ENCODE measurements at regions not wholly inside any gene's neighbourhood (a gene's known extent, or its start where the extent isn't known, plus 50 kb on each side); places are given as distances from the start of the nearest gene placed in this dataset.
"Not testable (repeated sequence)": the region's sequence is repeated elsewhere in the genome, so short reads cannot be mapped to it uniquely, and the experiment has no call there.

DNA sequence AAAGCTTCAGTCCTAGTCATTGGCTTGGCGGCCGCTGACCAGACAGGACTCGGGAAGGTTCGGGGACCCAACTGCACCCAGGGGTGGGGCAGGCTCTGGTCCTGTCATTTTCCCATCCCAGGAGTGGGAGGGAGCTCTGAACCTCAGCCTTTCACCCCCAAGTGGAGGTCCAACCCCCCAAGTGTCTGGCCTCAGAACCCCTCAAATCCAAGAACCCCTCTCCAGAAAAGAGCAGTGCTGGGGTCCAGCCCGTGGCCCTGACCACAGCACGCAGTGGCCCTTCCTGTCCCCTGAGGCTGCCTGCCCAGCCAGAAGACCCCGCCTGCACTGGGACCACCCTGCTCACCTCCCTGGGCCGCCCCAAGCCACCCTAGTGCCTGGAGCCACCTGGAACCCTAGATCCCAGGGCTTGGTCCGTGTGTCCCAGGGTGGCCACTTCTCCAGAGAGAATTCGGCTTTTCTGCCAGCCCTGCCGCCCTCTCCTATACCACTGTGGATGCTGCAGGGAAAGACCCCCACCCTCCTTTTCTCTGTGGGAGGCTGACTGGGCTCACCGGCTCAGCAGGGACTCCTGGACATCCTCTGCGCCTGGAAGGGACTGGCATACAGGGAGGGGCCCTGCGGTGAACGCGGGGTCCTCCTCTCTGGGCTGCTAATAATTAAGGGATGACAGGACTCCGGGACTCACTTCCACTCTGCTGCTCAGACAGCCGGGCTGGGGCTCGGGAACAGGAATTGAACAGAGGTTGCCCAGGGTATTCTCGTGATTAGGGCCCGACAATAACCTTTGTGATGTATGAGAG is 326.9 kb upstream of the SFSWAP start:
- H3K4me3 Mint-ChIP-seq = no peak overlapping the region
- H3K27me3 Mint-ChIP-seq (ENCODE audit: low read depth in 3 of 3) = peaks cover 0 to 2% (median 2%) of the 10 kb centered on the region in 3 donors
- H3K36me3 Mint-ChIP-seq = no peaks in the 10 kb centered on the region
- H3K9me3 Mint-ChIP-seq = no peaks in the 10 kb centered on the region
- peaks cover 0 to 1% of the 10 kb centered on the region in 2 donors for H3K4me1 Mint-ChIP-seq
- H3K27ac Mint-ChIP-seq = no peak overlapping the region
- DNase-seq = no peak

DNA sequence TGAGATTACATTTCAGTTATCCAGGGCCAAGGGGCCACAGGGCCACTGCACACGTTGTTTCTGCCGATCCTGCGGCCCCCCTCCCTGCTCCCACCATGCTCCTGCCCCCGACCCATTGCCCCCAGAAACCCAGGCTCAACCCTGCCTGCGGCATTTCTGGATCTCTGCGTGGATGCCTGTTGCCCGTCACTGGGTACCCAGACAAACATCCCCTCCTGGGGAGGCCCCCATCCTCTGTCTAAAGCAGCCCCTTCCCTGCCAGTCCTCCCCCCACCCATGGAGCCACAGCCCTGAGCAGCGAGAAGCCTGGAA is 326.4 kb upstream of the SFSWAP start:
- H3K4me3 Mint-ChIP-seq = no peak overlapping the region
- no peak overlapping the region for H3K27ac Mint-ChIP-seq
- H3K36me3 Mint-ChIP-seq = no peaks in the 10 kb centered on the region
- peaks cover 0 to 2% (median 0%) of the 10 kb centered on the region in 3 donors for H3K27me3 Mint-ChIP-seq (ENCODE audit: low read depth in 3 of 3)
- H3K9me3 Mint-ChIP-seq = no peaks in the 10 kb centered on the region
- no peak for DNase-seq
- peaks cover 0 to 1% of the 10 kb centered on the region in 2 donors for H3K4me1 Mint-ChIP-seq

DNA sequence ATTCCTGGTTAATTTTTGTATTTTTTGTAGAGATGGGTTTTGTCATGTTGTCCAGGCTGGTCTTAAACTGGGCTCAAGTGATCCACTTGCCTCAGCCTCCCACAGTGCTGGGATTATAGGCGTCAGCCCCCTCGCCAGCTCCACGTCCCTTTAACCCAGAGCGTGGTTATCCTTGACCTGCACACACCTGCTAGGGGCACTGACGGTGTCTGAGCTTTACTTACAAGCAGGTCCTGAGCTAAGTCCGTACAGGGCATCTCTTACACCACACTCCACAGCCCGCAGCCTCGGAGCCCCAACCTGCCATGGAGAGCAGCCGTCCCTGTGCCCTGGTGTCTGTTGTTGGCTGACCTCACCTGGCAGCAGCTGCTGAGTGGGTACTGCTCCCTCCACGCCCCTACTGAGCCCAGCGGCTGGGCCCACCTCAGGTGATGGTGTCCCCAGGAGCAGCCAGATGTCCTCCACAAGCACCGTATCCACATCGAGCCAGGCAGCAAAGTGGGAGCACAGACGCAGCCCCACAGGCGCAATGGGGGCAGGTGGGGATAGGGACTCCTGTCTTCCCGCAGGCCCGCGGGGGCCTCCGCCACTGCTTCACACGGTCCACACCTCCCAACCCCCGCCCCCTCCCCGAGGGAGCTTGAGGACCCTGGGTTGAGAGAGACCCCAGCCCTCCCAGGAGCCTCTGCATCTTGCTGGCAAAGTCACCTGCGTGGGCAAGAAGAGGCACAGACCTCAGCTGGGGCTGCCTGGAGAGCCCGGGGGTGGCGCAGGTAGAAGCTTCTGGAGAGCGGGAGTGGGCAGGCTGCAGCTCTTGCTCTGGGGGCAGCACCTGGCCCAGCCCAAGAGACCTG is 325.4 kb upstream of the SFSWAP start:
- Mint-ChIP-seq H3K27ac (no peak overlapping the region), H3K9me3 (no peaks in the 10 kb centered on the region), H3K4me3 (no peak overlapping the region), H3K27me3 (ENCODE audit: low read depth in 3 of 3) (peaks cover 0 to 6% (median 0%) of the 10 kb centered on the region in 3 donors), H3K4me1 (peaks cover 0 to 1% of the 10 kb centered on the region in 2 donors), H3K36me3 (no peaks in the 10 kb centered on the region)
- no peak for DNase-seq

GRCh38 chr12:131386167-131386521 is 324.7 kb upstream of the SFSWAP start:
- DNase-seq = no peak
- peaks cover 0 to 6% (median 0%) of the 10 kb centered on the region in 3 donors for H3K27me3 Mint-ChIP-seq (ENCODE audit: low read depth in 3 of 3)
- peaks cover 0 to 1% of the 10 kb centered on the region in 2 donors for H3K4me1 Mint-ChIP-seq
- no peaks in the 10 kb centered on the region for H3K9me3 Mint-ChIP-seq
- H3K27ac Mint-ChIP-seq = no peak overlapping the region
- H3K36me3 Mint-ChIP-seq = no peaks in the 10 kb centered on the region
- H3K4me3 Mint-ChIP-seq = no peak overlapping the region

DNA sequence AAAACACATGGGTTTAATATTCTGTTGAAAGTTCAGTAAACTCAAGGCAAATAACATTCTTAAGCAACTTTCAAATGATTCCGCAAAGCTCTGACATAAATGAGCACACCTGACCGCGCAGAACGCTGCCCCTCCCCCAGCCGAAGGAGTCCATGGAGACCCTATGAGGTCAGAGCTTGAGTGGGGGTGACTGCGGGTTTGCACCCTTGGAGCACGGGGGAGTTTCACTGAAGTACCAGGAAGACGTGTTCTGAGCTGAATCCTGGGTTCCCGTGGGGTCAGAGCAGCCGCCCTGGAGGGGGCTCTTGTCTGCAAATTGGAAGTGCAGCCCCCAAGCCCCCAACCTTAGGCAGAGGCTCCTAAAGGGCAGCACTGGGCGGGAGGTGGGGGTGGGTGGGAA is 324.1 kb upstream of the SFSWAP start:
- peaks cover 0 to 1% of the 10 kb centered on the region in 2 donors for H3K4me1 Mint-ChIP-seq
- H3K27me3 Mint-ChIP-seq (ENCODE audit: low read depth in 3 of 3) = peaks cover 0 to 6% (median 0%) of the 10 kb centered on the region in 3 donors
- no peak overlapping the region for H3K4me3 Mint-ChIP-seq
- no peak for DNase-seq
- H3K27ac Mint-ChIP-seq = no peak overlapping the region
- H3K36me3 Mint-ChIP-seq = no peaks in the 10 kb centered on the region
- H3K9me3 Mint-ChIP-seq = no peaks in the 10 kb centered on the region

GRCh38 chr12:131387281-131388163 is 323.4 kb upstream of the SFSWAP start:
- peaks cover 0 to 6% (median 0%) of the 10 kb centered on the region in 3 donors for H3K27me3 Mint-ChIP-seq (ENCODE audit: low read depth in 3 of 3)
- no peak overlapping the region for H3K27ac Mint-ChIP-seq
- peaks cover 0 to 1% (median 0%) of the 10 kb centered on the region in 6 donors for H3K9me3 Mint-ChIP-seq
- H3K4me1 Mint-ChIP-seq = peaks cover 0 to 1% of the 10 kb centered on the region in 2 donors
- H3K36me3 Mint-ChIP-seq = no peaks in the 10 kb centered on the region
- H3K4me3 Mint-ChIP-seq = no peak overlapping the region
- no peak for DNase-seq

- not testable (repeated sequence) for H3K9me3 Mint-ChIP-seq; H3K27me3 Mint-ChIP-seq (ENCODE audit: low read depth in 3 of 3); DNase-seq; H3K4me1 Mint-ChIP-seq; H3K4me3 Mint-ChIP-seq; H3K36me3 Mint-ChIP-seq; H3K27ac Mint-ChIP-seq
Measured at GRCh38 chr12:131388164-131389053, 322.5 kb upstream of the SFSWAP start.

- Mint-ChIP-seq H3K36me3 (no peaks in the 10 kb centered on the region), H3K27ac (no peak overlapping the region), H3K4me3 (no peak overlapping the region), H3K27me3 (ENCODE audit: low read depth in 3 of 3) (peaks cover 0 to 8% (median 0%) of the 10 kb centered on the region in 3 donors), H3K4me1 (peaks cover 0 to 1% of the 10 kb centered on the region in 2 donors), H3K9me3 (peaks cover 0 to 6% (median under 1%) of the 10 kb centered on the region in 6 donors)
- no peak for DNase-seq
Measured at GRCh38 chr12:131389054-131390013, 321.6 kb upstream of the SFSWAP start.

DNA sequence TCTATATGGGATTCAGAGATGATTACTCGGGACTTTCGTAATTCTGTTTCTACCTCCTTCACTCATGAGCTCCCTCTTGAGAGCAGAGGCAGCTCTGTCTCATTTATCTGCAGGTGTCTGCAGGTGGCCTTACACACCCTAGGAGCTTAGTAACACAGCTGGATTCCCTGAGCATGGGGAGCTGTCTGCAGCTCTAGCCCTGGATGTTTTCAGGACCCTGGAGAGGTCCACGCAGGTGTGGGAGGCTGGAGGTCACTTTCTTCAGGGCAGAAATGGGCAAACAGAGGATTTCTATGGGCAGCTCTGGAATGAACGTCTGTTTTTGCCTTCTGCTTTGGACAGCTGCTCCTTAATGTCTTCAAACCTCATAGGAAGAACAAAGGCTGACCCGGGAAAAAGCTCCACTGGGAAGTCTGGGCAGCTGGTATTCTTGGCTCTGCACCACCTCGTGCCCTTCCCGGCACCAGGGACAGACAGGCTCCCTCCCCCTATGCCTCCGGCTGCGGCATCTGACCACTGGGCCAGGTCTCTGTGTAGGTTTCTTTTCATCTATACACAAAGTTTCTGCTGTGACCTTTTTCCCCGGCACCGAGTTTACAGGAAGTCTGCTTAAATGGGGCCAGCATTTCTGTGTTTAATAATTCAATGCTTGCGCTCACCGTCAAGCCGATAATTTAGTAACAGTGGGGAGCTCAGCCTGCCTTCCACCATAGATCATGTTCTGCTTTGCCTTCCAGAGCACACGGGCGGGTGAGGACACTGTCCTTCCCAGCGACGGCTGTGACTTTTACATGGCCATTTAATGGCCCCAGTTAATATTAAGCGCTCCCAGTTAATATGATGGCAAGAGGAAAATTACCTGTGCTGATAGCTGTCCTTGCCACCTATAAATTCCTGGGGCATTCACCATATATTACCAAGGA is 320.2 kb upstream of the SFSWAP start:
- no peaks in the 10 kb centered on the region for H3K36me3 Mint-ChIP-seq
- H3K4me1 Mint-ChIP-seq = peaks cover 0 to 1% of the 10 kb centered on the region in 2 donors
- no peak overlapping the region for H3K4me3 Mint-ChIP-seq
- no peak overlapping the region for H3K27ac Mint-ChIP-seq
- H3K27me3 Mint-ChIP-seq (ENCODE audit: low read depth in 3 of 3) = peaks cover 0 to 8% (median 1%) of the 10 kb centered on the region in 3 donors
- peaks cover 0 to 8% (median under 1%) of the 10 kb centered on the region in 6 donors for H3K9me3 Mint-ChIP-seq
- no peak for DNase-seq

- H3K27ac Mint-ChIP-seq = peak overlapping the region in 3 of 6 donors; percentile 24 to 70 (median 56)
- H3K4me1 Mint-ChIP-seq = peaks cover 0 to 1% of the 10 kb centered on the region in 2 donors
- H3K27me3 Mint-ChIP-seq (ENCODE audit: low read depth in 3 of 3) = peaks cover 0 to 8% (median 1%) of the 10 kb centered on the region in 3 donors
- DNase-seq = no peak
- H3K36me3 Mint-ChIP-seq = no peaks in the 10 kb centered on the region
- H3K4me3 Mint-ChIP-seq = no peak overlapping the region
- H3K9me3 Mint-ChIP-seq = peaks cover 0 to 8% (median under 1%) of the 10 kb centered on the region in 6 donors
Measured at GRCh38 chr12:131391399-131391798, 319.5 kb upstream of the SFSWAP start.

GRCh38 chr12:131394752-131395151 is 316.1 kb upstream of the SFSWAP start:
- peaks cover 5 to 11% (median 6%) of the 10 kb centered on the region in 3 donors for H3K36me3 Mint-ChIP-seq
- peaks cover 2 to 24% (median 10%) of the 10 kb centered on the region in 6 donors for H3K9me3 Mint-ChIP-seq
- H3K4me3 Mint-ChIP-seq; H3K4me1 Mint-ChIP-seq; H3K27ac Mint-ChIP-seq; H3K27me3 Mint-ChIP-seq (ENCODE audit: low read depth in 3 of 3); DNase-seq: not testable (repeated sequence)

All from immature natural killer cell (primary cell).